DND-41 (cell line): ENCODE measurements at regions not wholly inside any gene's neighbourhood (a gene's known extent, or its start where the extent isn't known, plus 50 kb on each side); places are given as distances from the start of the nearest gene placed in this dataset.

Experiments
- ATAC-seq: fragments of 200-7000 bp; cut with Tn5 transposase; 3 replicates; pipeline ENCODE4 v1.9.1; 2021; ENCODE audit warnings: low read depth; ENCODE audit not compliant: insufficient read depth
- DNase-seq: peaks from one replicate; pipeline ENCODE4 v3.0.0-alpha.2; 2020
- H2AFZ ChIP-seq: 2 replicates; pipeline ENCODE4 v1.6.0; 2012; ENCODE audit warnings: low read depth, low read length
- H3K27ac ChIP-seq: 2 replicates; pipeline ENCODE4 v1.5.1; 2012; ENCODE audit warnings: low read length, inconsistent platforms
- H3K27me3 ChIP-seq: fragments of 200-600 bp; sonication (generic); 2 replicates; pipeline ENCODE4 v1.6.0; 2012; ENCODE audit warnings: low read length, mild to moderate bottlenecking, inconsistent platforms; ENCODE audit not compliant: insufficient read depth, poor library complexity
- H3K36me3 ChIP-seq: 2 replicates; pipeline ENCODE4 v1.5.1; 2012; ENCODE audit warnings: low read length, inconsistent platforms; ENCODE audit not compliant: insufficient read depth
- H3K4me1 ChIP-seq: 2 replicates; pipeline ENCODE4 v1.5.1; 2012; ENCODE audit warnings: mild to moderate bottlenecking, low read length; ENCODE audit not compliant: insufficient read depth
- H3K4me2 ChIP-seq: 2 replicates; pipeline ENCODE4 v1.6.0; 2012; ENCODE audit warnings: mild to moderate bottlenecking, moderate library complexity, low read length, inconsistent platforms; ENCODE audit not compliant: insufficient read depth
- H3K4me3 ChIP-seq, 2 experiments: fragments of 200-600 bp in 1 of 2; shearing (Covaris generic) in 1 of 2; 2 replicates each; pipeline ENCODE4 v1.5.1; 2012 to 2016; ENCODE audit warnings: inconsistent platforms in 2 of 2, low read length in 2 of 2, mild to moderate bottlenecking in 2 of 2, low read depth in 1 of 2, moderate library complexity in 1 of 2
- H3K79me2 ChIP-seq: 2 replicates; pipeline ENCODE4 v1.6.0; 2012; ENCODE audit warnings: low read length, inconsistent platforms; ENCODE audit not compliant: insufficient read depth
- H3K9ac ChIP-seq: 2 replicates; pipeline ENCODE4 v1.6.0; 2012; ENCODE audit warnings: low read depth, mild to moderate bottlenecking, inconsistent platforms, low read length, moderate library complexity
- H3K9me3 ChIP-seq: 2 replicates; pipeline ENCODE4 v1.5.1; 2012; ENCODE audit warnings: low read length, moderate library complexity, mild to moderate bottlenecking, inconsistent platforms; ENCODE audit not compliant: insufficient read depth, severe bottlenecking
- H4K20me1 ChIP-seq: 2 replicates; pipeline ENCODE4 v1.6.0; 2012; ENCODE audit warnings: low read length; ENCODE audit not compliant: insufficient read depth
- CTCF ChIP-seq: IDR thresholded peaks from 2 replicates; pipeline ENCODE4 v1.5.1; 2012; ENCODE audit warnings: borderline replicate concordance, low read length, moderate library complexity, mild to moderate bottlenecking; ENCODE audit not compliant: poor library complexity, severe bottlenecking; ENCODE audit errors: extremely low read depth
- EZH2 ChIP-seq: IDR thresholded peaks from 3 replicates; pipeline ENCODE4 v1.6.1; 2012; ENCODE audit warnings: borderline replicate concordance, low read depth, mild to moderate bottlenecking, moderate library complexity, low read length, inconsistent platforms; ENCODE audit not compliant: severe bottlenecking

GRCh38 chr7:40947566-40947965 is 755.3 kb downstream of the INHBA start:
- no peak for TF ChIP-seq EZH2
- no peak for TF ChIP-seq CTCF
- Histone ChIP-seq H3K9me3 (peaks cover 10% of the 10 kb centered on the region), H3K4me2 (no peak overlapping the region), H3K4me1 (no peaks in the 10 kb centered on the region), H3K27ac (no peak overlapping the region), H3K9ac (no peak overlapping the region), H3K4me3 (no peak overlapping the region), H4K20me1 (no peaks in the 10 kb centered on the region), H2AFZ (no peak overlapping the region), H3K36me3 (no peaks in the 10 kb centered on the region), H3K27me3 (no peaks in the 10 kb centered on the region), H3K79me2 (no peaks in the 10 kb centered on the region)
- DNase-seq = no peak
- no peak for ATAC-seq

GRCh38 chr7:40946549-40946948 is 756.3 kb downstream of the INHBA start:
- Histone ChIP-seq H3K9ac (no peak overlapping the region), H3K79me2 (no peaks in the 10 kb centered on the region), H3K9me3 (peaks cover 10% of the 10 kb centered on the region), H3K27me3 (no peaks in the 10 kb centered on the region), H4K20me1 (no peaks in the 10 kb centered on the region), H3K4me3 (no peak overlapping the region), H3K4me2 (no peak overlapping the region), H3K4me1 (no peaks in the 10 kb centered on the region), H3K36me3 (no peaks in the 10 kb centered on the region), H2AFZ (no peak overlapping the region), H3K27ac (no peak overlapping the region)
- ATAC-seq (no peak), DNase-seq (no peak)
- TF ChIP-seq EZH2 (no peak), CTCF (no peak)

GRCh38 chr7:40945788-40946187 is 757.1 kb downstream of the INHBA start:
- Histone ChIP-seq H3K79me2 (no peaks in the 10 kb centered on the region), H3K9ac (no peak overlapping the region), H3K27me3 (no peaks in the 10 kb centered on the region), H4K20me1 (no peaks in the 10 kb centered on the region), H3K27ac (no peak overlapping the region), H3K36me3 (no peaks in the 10 kb centered on the region), H2AFZ (no peak overlapping the region), H3K4me3 (no peak overlapping the region), H3K4me2 (no peak overlapping the region), H3K4me1 (no peaks in the 10 kb centered on the region), H3K9me3 (peaks cover 10% of the 10 kb centered on the region)
- TF ChIP-seq CTCF (no peak), EZH2 (no peak)
- no peak for DNase-seq
- ATAC-seq = no peak
